Myocyte (in vitro differentiated cells): ENCODE measurements at regions not wholly inside any gene's neighbourhood (a gene's known extent, or its start where the extent isn't known, plus 50 kb on each side); places are given as distances from the start of the nearest gene placed in this dataset.
"Not testable (repeated sequence)": the region's sequence is repeated elsewhere in the genome, so short reads cannot be mapped to it uniquely, and the experiment has no call there.

Source experiments
- DNase-seq: peaks from one replicate; pipeline ENCODE4 v3.0.0-alpha.2; 2012; ENCODE audit warnings: low read depth

DNA sequence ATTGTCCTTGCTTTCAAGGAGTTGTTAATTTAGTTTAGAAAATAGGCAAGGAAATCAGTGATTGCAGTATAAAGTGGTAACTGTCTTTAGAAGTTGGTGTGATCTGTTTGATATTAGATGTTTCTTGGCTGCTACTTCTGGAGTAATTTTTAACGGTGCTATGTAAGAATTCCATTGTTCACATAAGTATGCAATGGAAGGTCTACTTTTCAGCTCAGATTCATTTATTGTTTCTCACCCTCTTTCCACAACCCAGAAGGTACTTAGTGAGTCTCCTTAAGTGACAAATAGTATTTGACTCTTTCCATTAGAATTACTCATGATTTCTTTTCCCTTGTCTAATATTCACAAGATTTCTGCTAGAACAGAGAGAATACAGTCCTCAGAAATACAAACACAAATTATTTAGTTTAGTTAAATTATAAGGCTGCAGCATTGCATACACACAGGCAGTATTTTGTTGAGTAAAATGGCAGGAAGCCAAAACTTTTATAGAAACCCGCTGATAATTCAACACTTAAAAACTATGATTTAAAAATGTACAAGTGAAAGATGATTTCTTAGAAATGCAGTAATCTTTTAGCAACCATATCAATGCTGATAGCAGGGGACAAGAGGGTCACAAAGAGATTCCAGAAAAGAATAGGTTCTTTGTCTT lies 554.3 kb downstream of the CD109 start:
- DNase-seq = no peak

DNA sequence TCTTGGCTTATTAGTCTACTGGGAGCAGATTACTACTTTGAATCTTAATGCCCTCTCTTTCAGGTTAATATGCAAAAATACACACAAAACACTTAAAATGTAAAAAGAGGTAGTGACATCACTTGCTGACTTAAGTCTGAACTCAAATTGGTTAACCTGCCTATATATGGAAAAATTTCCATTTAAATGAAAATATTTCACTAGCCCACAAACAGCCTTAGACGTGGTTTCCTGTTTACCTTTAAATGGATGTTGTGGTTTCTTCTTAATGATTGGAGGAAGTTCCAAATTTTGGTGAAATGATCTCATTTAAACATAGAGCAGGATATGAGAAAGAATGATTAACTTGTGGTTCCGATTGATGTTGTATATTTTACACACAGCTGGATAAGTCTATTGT lies 553.7 kb downstream of the CD109 start:
- no peak for DNase-seq

DNA sequence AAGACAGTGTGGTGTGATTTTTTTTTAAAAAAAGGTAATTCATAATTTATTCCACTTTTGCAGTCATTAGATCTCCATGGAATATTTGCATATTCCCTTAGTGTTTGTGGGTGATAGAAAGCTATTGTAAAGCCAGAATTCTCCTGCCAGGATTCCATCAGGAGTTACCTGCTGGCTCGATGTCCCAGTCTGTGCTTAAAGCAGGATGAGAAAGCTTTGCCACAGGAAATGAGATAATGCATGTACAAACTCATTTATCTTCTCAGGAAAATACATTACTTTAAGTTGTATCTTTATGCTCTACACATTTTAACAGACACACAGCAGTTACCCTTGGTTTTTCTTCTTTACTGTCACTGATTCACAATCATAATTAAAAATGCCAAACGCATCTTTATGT lies 553.0 kb downstream of the CD109 start:
- DNase-seq = no peak

DNA sequence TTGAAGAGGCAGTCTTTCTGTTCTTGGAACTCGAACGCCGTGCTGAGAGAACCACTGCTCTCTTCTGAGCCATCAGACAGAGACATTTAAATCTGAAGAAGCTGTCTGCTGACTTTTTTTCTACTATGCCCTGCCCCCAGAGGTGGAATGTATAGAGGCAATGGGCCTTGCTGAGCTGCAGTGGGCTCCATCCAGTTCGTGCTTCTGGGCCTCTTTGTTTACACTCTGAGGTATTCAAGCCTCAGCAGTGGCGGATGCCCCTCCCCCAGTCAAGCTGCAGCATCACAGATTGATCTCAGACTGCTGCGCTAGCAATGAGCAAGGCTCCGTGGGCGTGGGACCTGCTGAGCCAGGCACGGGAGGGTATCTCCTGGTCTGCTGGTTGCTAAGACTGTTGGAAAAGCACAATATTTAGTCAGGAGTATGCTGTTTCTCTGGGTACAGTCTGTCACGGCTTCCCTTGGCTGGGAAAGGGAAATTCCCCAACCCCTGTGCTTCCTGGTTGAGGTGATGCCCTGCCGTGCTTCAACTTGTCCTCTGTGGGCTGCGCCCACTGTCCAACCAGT lies 526.8 kb downstream of the CD109 start:
- DNase-seq = no peak

DNA sequence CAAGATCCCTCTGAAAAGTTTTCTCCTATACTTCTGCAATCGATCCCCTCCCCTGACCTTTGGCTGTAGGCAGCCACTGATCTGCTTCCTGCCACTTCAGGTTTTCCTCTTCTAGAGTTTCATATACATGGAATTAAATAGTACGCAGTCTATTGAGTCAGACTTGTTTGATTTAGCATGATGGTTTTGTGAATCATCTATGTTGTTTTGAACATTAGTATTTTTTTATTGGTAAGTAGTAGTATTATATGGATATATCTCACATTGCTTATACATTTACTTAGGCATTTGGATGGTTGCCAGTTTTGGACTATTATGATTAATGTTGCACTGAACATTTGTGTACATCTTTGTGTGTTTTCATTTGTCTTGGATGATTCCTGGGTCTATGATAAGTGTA lies 518.0 kb downstream of the CD109 start:
- DNase-seq = no peak

DNA sequence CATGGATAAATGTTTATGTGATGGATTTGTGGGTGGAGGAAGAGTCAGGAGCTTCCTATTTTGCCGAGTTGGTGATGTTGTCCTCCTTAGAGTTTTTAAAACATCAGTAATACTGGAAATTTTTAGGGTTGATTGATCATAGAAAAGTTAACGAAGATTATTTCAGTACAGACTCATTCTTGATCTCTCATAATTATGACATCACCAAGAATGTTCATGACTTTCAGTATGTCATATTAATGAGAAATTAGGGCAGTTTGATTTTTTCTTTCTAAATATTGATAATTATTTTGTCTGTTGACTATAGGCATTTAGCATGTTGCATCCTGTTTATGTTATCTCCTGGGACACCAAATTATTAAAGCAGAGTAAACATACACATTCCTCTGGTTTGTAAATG lies 512.2 kb downstream of the CD109 start:
- DNase-seq = no peak

DNA sequence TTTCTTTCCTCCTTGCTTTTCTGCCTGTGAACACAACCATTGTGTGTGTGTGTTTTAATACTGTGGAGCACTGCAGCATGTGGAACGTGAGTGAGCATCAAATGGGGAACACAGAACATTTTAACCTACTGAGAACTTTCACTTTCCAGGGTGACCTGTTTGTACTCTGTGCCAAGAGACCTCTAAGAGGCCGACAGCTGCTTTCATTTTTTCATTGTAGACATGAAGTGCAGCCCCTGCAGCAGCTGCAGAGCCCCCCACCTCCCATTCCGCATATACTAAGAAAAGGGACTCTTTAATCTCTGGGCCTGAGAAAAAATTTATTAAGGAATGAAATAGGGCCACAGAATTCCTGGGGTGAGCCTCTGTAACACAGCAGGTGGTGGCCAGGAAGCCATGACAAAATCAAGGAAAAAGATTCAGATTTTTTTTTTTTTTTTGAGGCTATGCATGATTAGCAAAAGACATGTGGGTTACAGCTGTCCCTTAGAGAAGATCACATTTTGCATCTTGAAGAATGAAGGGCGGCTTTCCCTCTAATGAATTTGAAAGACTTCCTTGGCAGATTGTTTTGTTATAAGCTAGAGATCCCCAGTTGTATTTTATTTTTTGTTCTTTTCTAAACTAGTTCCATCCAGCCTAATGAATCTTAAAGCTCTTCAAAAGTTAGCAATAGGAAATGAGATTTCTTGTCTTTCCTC lies 503.4 kb downstream of the CD109 start:
- peak; percentile 16 for DNase-seq

DNA sequence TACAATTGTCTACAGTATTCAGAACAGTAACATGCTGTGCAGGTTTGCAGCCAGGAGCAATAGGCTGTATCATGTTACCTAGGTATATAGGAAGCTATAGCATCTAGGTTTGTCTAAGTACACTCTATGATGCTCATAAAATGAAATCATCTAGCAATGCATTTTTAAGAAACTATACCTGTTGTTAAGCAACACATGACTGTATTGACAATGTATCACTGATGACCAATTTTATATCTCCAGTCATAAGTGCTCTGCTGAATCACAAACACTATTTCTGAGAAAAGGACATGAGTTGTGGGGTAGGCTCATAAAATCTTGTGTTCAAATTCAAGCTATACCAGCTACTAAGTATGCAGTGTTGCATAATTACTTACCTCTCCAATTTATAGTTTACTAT lies 501.3 kb downstream of the CD109 start:
- DNase-seq = no peak

DNA sequence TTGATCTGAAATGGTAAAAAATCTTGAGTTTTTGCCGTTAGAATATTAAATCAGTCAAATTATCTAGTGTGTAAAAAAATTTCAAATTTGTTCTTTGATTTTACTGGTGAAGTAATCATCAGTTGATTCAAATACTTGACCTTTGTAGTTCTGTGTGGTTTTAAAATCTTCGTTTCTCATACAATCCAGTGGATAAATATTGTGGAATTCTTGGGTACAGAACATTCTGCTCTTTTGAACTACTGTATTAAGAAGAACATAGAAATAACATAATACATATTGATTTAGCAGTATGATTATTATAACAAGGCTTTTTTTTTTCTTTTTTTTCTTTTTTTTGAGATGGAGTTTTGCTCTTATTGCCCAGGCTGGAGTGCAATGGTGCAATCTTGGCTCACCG lies 491.8 kb downstream of the CD109 start:
- no peak for DNase-seq

DNA sequence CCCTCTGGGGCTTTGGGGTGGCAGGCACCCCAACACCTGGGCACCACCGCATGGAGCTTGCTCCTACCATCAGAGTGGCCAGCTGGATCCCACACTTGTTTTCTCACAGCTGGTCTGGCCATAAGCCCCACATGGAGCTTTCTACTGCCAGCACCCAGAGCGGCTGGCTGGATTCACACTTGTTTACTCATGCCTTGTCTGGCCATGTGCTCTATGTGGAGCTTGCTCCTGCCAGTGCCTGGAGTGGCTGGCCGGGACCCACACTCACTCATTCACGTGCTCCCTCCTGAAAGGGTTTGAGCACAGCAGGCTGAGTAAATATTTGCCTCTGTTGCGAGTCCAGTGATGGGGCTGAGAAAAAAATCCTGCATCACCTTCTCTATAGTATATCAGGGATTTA lies 487.0 kb downstream of the CD109 start:
- DNase-seq = no peak

DNA sequence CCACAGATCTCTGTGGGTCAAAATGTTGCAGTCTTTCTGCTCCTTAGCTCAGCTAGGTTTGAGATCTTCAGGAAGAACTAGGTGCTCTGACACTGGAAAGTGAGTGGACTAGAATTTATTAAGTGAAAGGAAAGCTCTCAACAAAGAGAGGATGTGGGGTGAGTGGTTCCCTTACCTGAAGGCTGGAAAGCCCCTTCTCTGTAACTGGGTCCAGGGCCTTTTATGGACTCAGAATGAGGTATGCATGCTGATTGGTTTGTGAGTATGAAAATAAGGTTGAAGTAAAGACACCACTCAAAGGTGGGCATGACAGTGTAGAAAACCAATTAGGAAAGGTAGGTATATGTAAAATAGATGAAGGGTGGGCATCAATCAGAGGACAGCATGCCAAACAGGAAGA lies 485.5 kb downstream of the CD109 start:
- no peak for DNase-seq

DNA sequence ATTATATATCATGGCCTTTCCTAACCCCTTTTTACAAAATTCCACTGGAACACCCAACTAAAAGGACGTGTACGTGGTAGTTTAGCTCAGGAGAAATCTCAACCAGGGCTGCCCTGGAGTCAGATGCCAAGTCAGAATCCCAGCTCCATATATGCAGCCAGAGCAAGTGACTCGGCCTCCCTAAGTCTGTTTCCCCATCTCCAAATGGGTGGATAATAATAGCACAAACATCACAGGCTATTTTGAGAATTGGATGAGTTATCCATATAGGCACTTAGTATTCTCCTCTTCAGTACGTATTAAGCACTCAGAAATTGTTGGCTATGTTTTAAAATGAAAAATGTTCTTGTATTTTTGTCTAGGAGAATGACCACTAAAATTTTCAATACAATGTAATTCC lies 481.5 kb downstream of the CD109 start:
- peak; percentile 51 for DNase-seq

DNA sequence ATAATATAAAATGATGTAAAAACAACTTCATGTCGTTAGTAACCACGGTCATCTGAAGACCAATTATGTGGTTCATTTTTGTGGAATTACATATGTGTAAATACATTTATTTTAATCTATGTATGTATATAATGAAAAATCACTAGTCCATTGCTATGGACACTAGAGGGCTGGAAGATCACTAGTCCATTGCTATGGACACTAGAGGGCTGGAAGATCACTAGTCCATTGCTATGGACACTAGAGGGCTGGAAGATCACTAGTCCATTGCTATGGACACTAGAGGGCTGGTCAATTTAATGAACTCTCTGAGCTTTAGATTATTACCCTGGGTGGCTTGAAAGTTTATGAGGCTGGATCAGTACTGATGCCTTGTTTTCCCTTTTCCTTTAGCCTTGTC lies 474.5 kb downstream of the CD109 start:
- not testable (repeated sequence) for DNase-seq

DNA sequence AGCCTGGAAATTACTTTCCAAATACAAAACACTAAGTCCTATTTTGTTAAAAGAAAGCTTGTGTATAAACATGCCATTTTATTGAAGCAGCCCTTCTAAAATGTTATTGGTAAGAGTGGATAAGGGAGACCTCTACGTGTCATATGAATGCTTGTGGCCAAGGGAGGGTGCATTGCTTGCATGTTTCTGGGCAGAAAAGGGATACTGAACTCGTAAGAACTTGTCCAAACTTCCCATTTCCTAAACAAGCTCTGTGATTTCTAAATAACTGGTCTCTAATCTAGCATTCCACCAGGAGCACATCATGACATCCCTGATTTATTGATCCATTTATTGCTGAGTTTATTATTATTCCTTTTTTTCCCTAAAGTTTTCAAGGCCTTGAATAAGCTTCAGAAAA lies 474.1 kb downstream of the CD109 start:
- DNase-seq = peak; percentile 2

DNA sequence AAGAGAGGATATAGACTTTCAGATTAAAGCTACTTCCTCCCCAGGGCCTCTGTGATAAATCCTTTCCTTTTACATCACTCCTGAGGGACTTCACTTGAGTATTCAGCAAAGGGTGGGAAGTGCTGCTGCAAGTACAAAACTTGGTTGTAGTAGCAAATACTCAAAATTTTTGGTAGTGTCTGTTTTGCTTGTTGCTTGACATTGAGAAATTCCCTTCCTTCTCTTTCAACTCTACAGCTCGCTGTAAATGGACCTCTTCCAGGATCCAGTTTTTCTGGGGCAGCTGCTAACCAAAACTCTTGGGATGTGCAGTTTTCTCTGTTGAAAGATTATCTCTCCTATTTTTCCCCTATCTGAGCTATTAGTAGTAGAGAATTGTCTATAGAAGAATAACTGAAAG lies 472.0 kb downstream of the CD109 start:
- DNase-seq = no peak

DNA sequence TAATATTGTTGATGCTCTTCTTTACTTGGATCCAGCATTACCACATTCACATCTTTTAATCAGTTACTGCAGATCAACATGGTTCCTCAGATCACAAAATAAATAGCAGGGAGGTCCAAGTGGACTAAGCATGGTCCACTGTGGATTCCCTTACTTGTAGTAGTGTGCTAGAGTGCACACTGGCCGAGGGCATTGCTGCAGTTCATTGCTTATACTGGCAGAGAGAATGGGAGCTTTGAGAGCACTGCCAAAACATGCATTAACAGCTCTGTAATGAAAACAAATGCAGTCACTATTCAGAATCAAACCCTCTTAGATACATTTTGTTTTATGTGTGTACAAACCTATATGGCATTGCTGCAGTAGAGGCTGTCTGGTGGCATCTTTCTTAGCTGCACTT lies 471.5 kb downstream of the CD109 start:
- DNase-seq = no peak

DNA sequence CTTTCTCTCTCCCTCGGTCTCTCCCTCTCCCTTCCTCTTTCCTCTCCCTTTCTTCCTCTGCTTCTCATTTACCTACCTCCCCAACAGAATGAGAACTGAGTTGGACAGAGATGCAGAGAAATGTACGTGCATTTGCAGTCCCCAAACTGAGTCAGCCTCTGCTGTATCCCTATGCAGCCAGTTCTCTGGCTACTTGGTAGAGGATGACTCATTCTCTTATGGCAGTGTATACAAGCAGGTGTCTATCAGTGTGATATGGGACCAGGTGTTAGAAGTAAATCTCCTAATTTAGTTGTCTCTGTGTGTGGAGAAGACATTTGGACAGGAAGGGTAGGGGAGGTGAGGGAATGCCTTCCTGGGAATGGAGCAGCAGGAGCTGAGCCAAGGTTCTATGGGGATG lies 470.8 kb downstream of the CD109 start:
- DNase-seq = no peak

DNA sequence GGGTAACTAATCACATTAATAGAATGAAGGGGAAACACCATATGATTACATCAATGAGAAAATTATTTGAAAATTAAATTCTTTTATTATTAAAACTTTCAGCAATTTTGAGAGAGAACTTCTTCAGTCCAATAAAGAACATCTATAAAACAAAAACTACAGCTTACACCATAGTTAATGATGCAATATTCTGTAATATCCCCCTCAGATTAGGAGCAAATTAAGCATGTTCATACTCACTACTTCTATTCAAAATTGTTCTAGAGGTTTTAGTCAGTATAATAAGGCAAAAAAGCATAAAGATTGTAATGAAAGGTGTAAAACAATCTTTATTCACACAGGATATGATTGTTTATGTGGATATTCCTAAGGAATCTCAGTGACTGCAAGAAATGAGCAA lies 465.4 kb downstream of the CD109 start:
- no peak for DNase-seq

DNA sequence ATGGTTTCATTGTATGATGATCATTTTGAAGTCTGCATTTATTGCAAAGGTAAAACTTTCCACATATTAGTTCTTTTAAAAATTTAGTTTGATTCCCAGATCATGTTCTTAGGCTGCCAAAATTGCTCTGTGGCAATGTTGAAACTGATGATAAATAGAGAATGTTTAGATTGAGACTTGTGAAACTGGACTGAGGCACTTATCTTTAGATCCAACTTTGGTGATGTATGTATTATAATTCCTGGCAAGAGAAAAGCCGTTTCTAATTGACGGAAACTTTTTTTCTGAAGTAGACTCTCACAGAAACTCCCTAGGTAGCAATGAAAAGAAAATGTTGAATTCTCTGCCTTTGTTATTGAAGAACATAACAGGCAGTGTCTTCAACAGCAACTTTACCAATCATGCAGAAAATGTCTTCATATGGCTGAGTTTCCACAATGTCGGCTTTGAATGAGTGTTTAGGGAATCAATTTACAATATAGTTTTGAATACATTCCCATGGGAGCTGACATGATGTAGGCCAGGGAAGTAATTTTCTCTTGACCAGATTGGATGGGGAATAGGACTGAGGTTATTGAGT lies 456.2 kb downstream of the CD109 start:
- DNase-seq = no peak

DNA sequence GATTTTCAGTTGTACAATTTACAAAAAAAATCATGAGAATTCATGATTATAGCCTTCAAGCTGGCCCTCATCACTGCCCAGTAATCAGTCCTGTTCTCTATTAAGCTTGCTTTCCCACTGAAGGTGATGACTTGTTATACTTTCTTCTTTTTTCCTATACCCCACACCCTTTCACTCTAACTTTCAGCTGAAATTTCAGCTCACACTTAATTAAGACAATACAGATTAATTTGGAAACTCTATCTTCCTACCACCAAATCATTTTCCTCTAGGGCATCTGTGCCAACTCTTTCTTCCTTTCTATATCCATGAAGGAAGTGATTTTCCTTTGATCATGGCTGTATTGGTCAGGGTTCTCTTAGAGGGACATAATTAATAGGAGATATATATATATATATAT lies 449.9 kb downstream of the CD109 start:
- no peak for DNase-seq

DNA sequence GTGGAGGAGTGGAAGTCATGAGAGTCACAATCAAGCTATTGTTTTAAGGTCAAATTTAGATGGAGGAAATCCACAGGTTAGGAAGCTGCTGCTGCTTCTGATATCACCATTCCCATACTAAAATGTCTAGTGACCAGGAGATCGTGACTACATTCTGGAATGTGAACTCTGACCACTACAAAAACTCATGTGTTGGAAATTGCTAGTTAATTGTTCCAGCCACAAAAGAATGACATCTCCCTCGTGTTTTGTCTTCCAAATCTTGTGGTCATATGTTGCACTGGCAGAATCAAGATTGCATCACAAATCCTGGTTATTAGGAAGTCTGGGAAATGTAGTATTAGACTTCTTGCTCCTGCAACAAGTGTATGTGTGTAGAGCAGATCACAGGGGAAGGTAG lies 441.9 kb downstream of the CD109 start:
- DNase-seq = peak; percentile 40

DNA sequence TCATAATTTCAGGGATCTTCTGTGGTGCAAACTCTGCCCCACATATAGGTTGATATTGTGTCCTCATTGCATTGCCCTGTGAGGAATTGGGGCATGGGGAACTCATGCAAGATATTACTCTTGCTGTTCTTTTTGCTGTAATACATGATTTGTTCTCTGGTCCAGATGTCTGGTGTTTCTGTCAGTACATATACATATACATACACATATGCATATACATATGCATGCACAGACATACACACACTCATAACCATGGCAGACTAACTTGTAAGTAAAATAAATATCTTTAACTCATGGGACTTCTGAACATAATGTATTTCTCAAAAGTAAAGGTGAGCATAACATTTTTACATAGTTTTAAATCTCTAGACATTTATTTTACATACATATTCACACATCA lies 438.3 kb downstream of the CD109 start:
- no peak for DNase-seq

DNA sequence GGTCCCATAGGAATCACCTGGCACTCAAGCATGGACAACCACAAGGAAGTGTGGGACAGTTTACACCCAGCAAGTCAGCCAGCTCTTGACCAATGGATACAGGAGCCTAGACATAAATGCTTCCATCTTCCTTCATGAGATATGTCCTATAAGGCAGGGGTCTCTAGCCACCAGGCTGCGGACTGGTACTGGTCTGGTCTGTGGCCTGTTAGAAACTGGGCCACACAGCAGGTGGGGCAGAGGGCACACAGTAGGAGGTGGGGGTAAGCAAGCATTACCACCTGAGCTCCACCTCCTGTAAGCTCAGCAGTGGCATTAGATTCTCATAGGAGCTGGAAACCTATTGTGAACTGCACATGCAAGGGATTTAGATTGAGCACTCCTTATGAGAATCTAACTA lies 437.1 kb downstream of the CD109 start:
- DNase-seq = no peak
